DMS114 treated with DMSO at 0.1 percent for 48 hours (cell line): ENCODE measurements at regions not wholly inside any gene's neighbourhood (a gene's known extent, or its start where the extent isn't known, plus 50 kb on each side); places are given as distances from the start of the nearest gene placed in this dataset.

Source experiments
- DNase-seq: peaks from one replicate; lab custom pipeline; 2025; ENCODE audit not compliant: unreplicated experiment; lab: John Stamatoyannopoulos, UW

GRCh38 chr10:83164156-83164555 lies 975.2 kb upstream of the GHITM start:
- DNase-seq, result no peak

- DNase-seq, result no peak
Observed at GRCh38 chr10:83165265-83165664, 974.0 kb upstream of the GHITM start.

- DNase-seq, result no peak
Observed at GRCh38 chr10:83166344-83166743, 973.0 kb upstream of the GHITM start.

- DNase-seq, result no peak
Observed at GRCh38 chr10:83167081-83167480, 972.2 kb upstream of the GHITM start.

- DNase-seq, result no peak
Observed at GRCh38 chr10:83176901-83177300, 962.4 kb upstream of the GHITM start.

GRCh38 chr10:83178526-83178925 lies 960.8 kb upstream of the GHITM start:
- DNase-seq, result no peak

- DNase-seq, result no peak
Observed at GRCh38 chr10:83179371-83179770, 959.9 kb upstream of the GHITM start.

- no peak for DNase-seq
Observed at GRCh38 chr10:83182076-83182475, 957.2 kb upstream of the GHITM start.

- DNase-seq, result no peak
Observed at GRCh38 chr10:83184641-83185040, 954.7 kb upstream of the GHITM start.

- no peak for DNase-seq
Observed at GRCh38 chr10:83190614-83191013, 948.7 kb upstream of the GHITM start.

GRCh38 chr10:83193026-83193425 lies 946.3 kb upstream of the GHITM start:
- no peak for DNase-seq

- no peak for DNase-seq
Observed at GRCh38 chr10:83195021-83195420, 944.3 kb upstream of the GHITM start.

GRCh38 chr10:83199374-83199773 lies 939.9 kb upstream of the GHITM start:
- DNase-seq, result no peak

GRCh38 chr10:83205861-83206260 lies 933.4 kb upstream of the GHITM start:
- DNase-seq, result no peak

- no peak for DNase-seq
Observed at GRCh38 chr10:83212632-83213334, 926.5 kb upstream of the GHITM start.

GRCh38 chr10:83214136-83214535 lies 925.2 kb upstream of the GHITM start:
- no peak for DNase-seq

GRCh38 chr10:83218205-83218604 lies 921.1 kb upstream of the GHITM start:
- DNase-seq, result no peak

GRCh38 chr10:83222300-83222699 lies 917.0 kb upstream of the GHITM start:
- no peak for DNase-seq

- DNase-seq, result no peak
Observed at GRCh38 chr10:83222832-83223742, 916.2 kb upstream of the GHITM start.

- DNase-seq, result no peak
Observed at GRCh38 chr10:83225781-83226180, 913.5 kb upstream of the GHITM start.

GRCh38 chr10:83229991-83230390 lies 909.3 kb upstream of the GHITM start:
- no peak for DNase-seq

- DNase-seq, result no peak
Observed at GRCh38 chr10:83233691-83234090, 905.6 kb upstream of the GHITM start.
